Dendritic cell treated with granulocyte-macrophage colony-stimulating factor and Interleukin-4, amounts not matched to agents 40 ng/mL and 50 ng/mL, for 4 days (primary cell): ENCODE measurements at regions not wholly inside any gene's neighbourhood (a gene's known extent, or its start where the extent isn't known, plus 50 kb on each side); places are given as distances from the start of the nearest gene placed in this dataset.
"Not testable (repeated sequence)": the region's sequence is repeated elsewhere in the genome, so short reads cannot be mapped to it uniquely, and the experiment has no call there.

Experiments used
- H3K27ac Mint-ChIP-seq: one replicate; pipeline ENCODE4 v1.8.0; 2022; ENCODE audit warnings: mild to moderate bottlenecking, mixed read lengths
- H3K27me3 Mint-ChIP-seq: one replicate; pipeline ENCODE4 v1.8.0; 2022; ENCODE audit warnings: mild to moderate bottlenecking, mixed read lengths
- H3K36me3 Mint-ChIP-seq: one replicate; pipeline ENCODE4 v1.8.0; 2022; ENCODE audit warnings: low read depth, mixed read lengths
- H3K4me1 Mint-ChIP-seq: one replicate; pipeline ENCODE4 v1.8.0; 2022; ENCODE audit warnings: low read depth, mixed read lengths
- H3K4me3 Mint-ChIP-seq: one replicate; pipeline ENCODE4 v1.8.0; 2022; ENCODE audit warnings: mild to moderate bottlenecking, moderate library complexity, mixed read lengths
- H3K9me3 Mint-ChIP-seq: one replicate; pipeline ENCODE4 v1.8.0; 2022; ENCODE audit warnings: mixed read lengths
- intact Hi-C: fragments of 100-400 bp; cut with micrococcal nuclease; formaldehyde crosslinking; loops from one replicate; pipeline ENCODE4 v1.15.0; 2022

- no peak overlapping the region for H3K4me3 Mint-ChIP-seq
- H3K36me3 Mint-ChIP-seq: no peaks in the 10 kb centered on the region
- no peak overlapping the region for H3K27ac Mint-ChIP-seq
- H3K27me3 Mint-ChIP-seq: no peaks in the 10 kb centered on the region
- intact Hi-C loops: no loop called here
- peaks cover 25% of the 10 kb centered on the region for H3K9me3 Mint-ChIP-seq
- H3K4me1 Mint-ChIP-seq: no peaks in the 10 kb centered on the region
Observed at GRCh38 chr2:186327251-186327868, 158.7 kb upstream of the ZC3H15 start.

- Mint-ChIP-seq H3K9me3 (peaks cover 14% of the 10 kb centered on the region), H3K27me3 (no peaks in the 10 kb centered on the region), H3K36me3 (no peaks in the 10 kb centered on the region), H3K4me3 (no peak overlapping the region), H3K4me1 (no peaks in the 10 kb centered on the region), H3K27ac (no peak overlapping the region)
- intact Hi-C loops: no loop called here
Observed at GRCh38 chr2:186328838-186329237, 157.2 kb upstream of the ZC3H15 start.

- intact Hi-C loops: no loop called here
- Mint-ChIP-seq H3K9me3 (peaks cover 20% of the 10 kb centered on the region), H3K36me3 (no peaks in the 10 kb centered on the region), H3K4me3 (no peak overlapping the region), H3K27ac (no peak overlapping the region), H3K27me3 (no peaks in the 10 kb centered on the region), H3K4me1 (no peaks in the 10 kb centered on the region)
Observed at GRCh38 chr2:186330050-186330449, 156.0 kb upstream of the ZC3H15 start.

GRCh38 chr2:186339716-186340115, 146.3 kb upstream of the ZC3H15 start:
- Mint-ChIP-seq H3K9me3 (peaks cover 23% of the 10 kb centered on the region), H3K27ac (no peak overlapping the region), H3K27me3 (no peaks in the 10 kb centered on the region), H3K36me3 (no peaks in the 10 kb centered on the region), H3K4me1 (no peaks in the 10 kb centered on the region), H3K4me3 (no peak overlapping the region)
- intact Hi-C loops: no loop called here

GRCh38 chr2:186342029-186342428, 144.0 kb upstream of the ZC3H15 start:
- H3K27me3 Mint-ChIP-seq: no peaks in the 10 kb centered on the region
- no peaks in the 10 kb centered on the region for H3K36me3 Mint-ChIP-seq
- H3K4me3 Mint-ChIP-seq: no peak overlapping the region
- intact Hi-C loops: no loop called here
- H3K4me1 Mint-ChIP-seq: no peaks in the 10 kb centered on the region
- H3K9me3 Mint-ChIP-seq: peaks cover 18% of the 10 kb centered on the region
- no peak overlapping the region for H3K27ac Mint-ChIP-seq

- Mint-ChIP-seq H3K27ac (no peak overlapping the region), H3K36me3 (no peaks in the 10 kb centered on the region), H3K27me3 (no peaks in the 10 kb centered on the region), H3K4me3 (no peak overlapping the region), H3K4me1 (no peaks in the 10 kb centered on the region), H3K9me3 (no peaks in the 10 kb centered on the region)
- intact Hi-C loops: no loop called here
Observed at GRCh38 chr2:186345745-186346144, 140.3 kb upstream of the ZC3H15 start.

GRCh38 chr2:186346216-186346615, 139.8 kb upstream of the ZC3H15 start:
- H3K27me3 Mint-ChIP-seq: no peaks in the 10 kb centered on the region
- no peak overlapping the region for H3K27ac Mint-ChIP-seq
- no peak overlapping the region for H3K4me3 Mint-ChIP-seq
- no peaks in the 10 kb centered on the region for H3K4me1 Mint-ChIP-seq
- no peaks in the 10 kb centered on the region for H3K9me3 Mint-ChIP-seq
- no peaks in the 10 kb centered on the region for H3K36me3 Mint-ChIP-seq
- intact Hi-C loops: no loop called here

GRCh38 chr2:186347472-186347871, 138.6 kb upstream of the ZC3H15 start:
- Mint-ChIP-seq H3K36me3 (no peaks in the 10 kb centered on the region), H3K27ac (no peak overlapping the region), H3K9me3 (peaks cover 4% of the 10 kb centered on the region), H3K27me3 (no peaks in the 10 kb centered on the region), H3K4me1 (no peaks in the 10 kb centered on the region), H3K4me3 (no peak overlapping the region)
- intact Hi-C loops: no loop called here

- no peaks in the 10 kb centered on the region for H3K27me3 Mint-ChIP-seq
- intact Hi-C loops: no loop called here
- no peak overlapping the region for H3K27ac Mint-ChIP-seq
- no peaks in the 10 kb centered on the region for H3K4me1 Mint-ChIP-seq
- H3K36me3 Mint-ChIP-seq: no peaks in the 10 kb centered on the region
- peaks cover 11% of the 10 kb centered on the region for H3K9me3 Mint-ChIP-seq
- H3K4me3 Mint-ChIP-seq: no peak overlapping the region
Observed at GRCh38 chr2:186348200-186348599, 137.9 kb upstream of the ZC3H15 start.

GRCh38 chr2:186349508-186349907, 136.6 kb upstream of the ZC3H15 start:
- intact Hi-C loops: no loop called here
- no peak overlapping the region for H3K27ac Mint-ChIP-seq
- no peaks in the 10 kb centered on the region for H3K4me1 Mint-ChIP-seq
- no peaks in the 10 kb centered on the region for H3K27me3 Mint-ChIP-seq
- no peaks in the 10 kb centered on the region for H3K36me3 Mint-ChIP-seq
- no peak overlapping the region for H3K4me3 Mint-ChIP-seq
- H3K9me3 Mint-ChIP-seq: peaks cover 24% of the 10 kb centered on the region

- H3K27ac Mint-ChIP-seq, H3K4me3 Mint-ChIP-seq, H3K27me3 Mint-ChIP-seq, intact Hi-C loops, H3K4me1 Mint-ChIP-seq, H3K36me3 Mint-ChIP-seq: not testable (repeated sequence)
- H3K9me3 Mint-ChIP-seq: peaks cover 29% of the 10 kb centered on the region
Observed at GRCh38 chr2:186354160-186354559, 131.9 kb upstream of the ZC3H15 start.

- H3K27ac Mint-ChIP-seq: no peak overlapping the region
- intact Hi-C loops: no loop called here
- no peaks in the 10 kb centered on the region for H3K4me1 Mint-ChIP-seq
- no peaks in the 10 kb centered on the region for H3K36me3 Mint-ChIP-seq
- H3K27me3 Mint-ChIP-seq: no peaks in the 10 kb centered on the region
- H3K9me3 Mint-ChIP-seq: peaks cover 13% of the 10 kb centered on the region
- H3K4me3 Mint-ChIP-seq: no peak overlapping the region
Observed at GRCh38 chr2:186365406-186365805, 120.7 kb upstream of the ZC3H15 start.

GRCh38 chr2:186379052-186379451, 107.0 kb upstream of the ZC3H15 start:
- H3K36me3 Mint-ChIP-seq: no peaks in the 10 kb centered on the region
- intact Hi-C loops: no loop called here
- peaks cover 39% of the 10 kb centered on the region for H3K9me3 Mint-ChIP-seq
- no peak overlapping the region for H3K27ac Mint-ChIP-seq
- H3K4me3 Mint-ChIP-seq: no peak overlapping the region
- no peaks in the 10 kb centered on the region for H3K27me3 Mint-ChIP-seq
- H3K4me1 Mint-ChIP-seq: no peaks in the 10 kb centered on the region

- Mint-ChIP-seq H3K27ac (no peak overlapping the region), H3K9me3 (peaks cover 40% of the 10 kb centered on the region), H3K27me3 (no peaks in the 10 kb centered on the region), H3K4me1 (no peaks in the 10 kb centered on the region), H3K36me3 (no peaks in the 10 kb centered on the region), H3K4me3 (no peak overlapping the region)
- intact Hi-C loops: no loop called here
Observed at GRCh38 chr2:186380805-186381204, 105.3 kb upstream of the ZC3H15 start.

- no peak overlapping the region for H3K4me3 Mint-ChIP-seq
- H3K27me3 Mint-ChIP-seq: no peaks in the 10 kb centered on the region
- intact Hi-C loops: no loop called here
- H3K9me3 Mint-ChIP-seq: peaks cover 42% of the 10 kb centered on the region
- H3K36me3 Mint-ChIP-seq: no peaks in the 10 kb centered on the region
- no peak overlapping the region for H3K27ac Mint-ChIP-seq
- no peaks in the 10 kb centered on the region for H3K4me1 Mint-ChIP-seq
Observed at GRCh38 chr2:186381573-186381972, 104.5 kb upstream of the ZC3H15 start.
